WTC11 (cell line): ENCODE measurements at regions not wholly inside any gene's neighbourhood (a gene's known extent, or its start where the extent isn't known, plus 50 kb on each side); places are given as distances from the start of the nearest gene placed in this dataset.

Experiments used
- ATAC-seq: fragments of 200-7000 bp; cut with Tn5 transposase; 2 replicates; pipeline ENCODE4 v1.10.0; 2021; ENCODE audit warnings: mild to moderate bottlenecking, moderate library complexity
- CTCF ChIA-PET: fragments of 300-600 bp; sonication (Branson Sonifier 250); formaldehyde crosslinking; loops from one replicate; lab custom pipeline; 2021; ENCODE audit warnings: antibody characterized with exemption; lab: Charles Lee
- POLR2A ChIA-PET: fragments of 350-600 bp; sonication (Branson Sonifier 250); formaldehyde crosslinking; loops from one replicate; lab custom pipeline; 2021; ENCODE audit warnings: antibody characterized with exemption; lab: Charles Lee
- DNase-seq: peaks from one replicate; pipeline ENCODE4 v3.0.0; 2021; ENCODE audit warnings: low spot score
- H3K27ac Mint-ChIP-seq: 2 replicates; pipeline ENCODE4 v1.8.0; 2021; ENCODE audit warnings: mixed read lengths
- H3K27me3 Mint-ChIP-seq: 2 replicates; pipeline ENCODE4 v1.8.0; 2021; ENCODE audit warnings: low read depth, mild to moderate bottlenecking, moderate library complexity, mixed read lengths
- H3K36me3 Mint-ChIP-seq: 2 replicates; pipeline ENCODE4 v1.8.0; 2021; ENCODE audit warnings: mixed read lengths
- H3K4me1 Mint-ChIP-seq: 2 replicates; pipeline ENCODE4 v1.8.0; 2022; ENCODE audit warnings: mixed read lengths
- H3K4me3 Mint-ChIP-seq: 2 replicates; pipeline ENCODE4 v1.8.0; 2021; ENCODE audit warnings: mild to moderate bottlenecking, moderate library complexity, mixed read lengths
- H3K9me3 Mint-ChIP-seq: 2 replicates; pipeline ENCODE4 v1.8.0; 2021; ENCODE audit warnings: mixed read lengths
- CREB1 ChIP-seq: sonication (generic); formaldehyde crosslinking; IDR thresholded peaks from 2 replicates; pipeline ENCODE4 v1.8.0; 2023; ENCODE audit warnings: mild to moderate bottlenecking, missing genetic modification reagents
- FOXJ3 ChIP-seq: sonication (generic); formaldehyde crosslinking; IDR thresholded peaks from 2 replicates; pipeline ENCODE4 v1.9.0; 2021; ENCODE audit warnings: missing genetic modification reagents, mild to moderate bottlenecking, borderline replicate concordance
- FOXK1 ChIP-seq: sonication (generic); formaldehyde crosslinking; IDR thresholded peaks from 2 replicates; pipeline ENCODE4 v1.8.0; 2022; ENCODE audit warnings: mild to moderate bottlenecking, moderate library complexity, missing genetic modification reagents
- ZNF317 ChIP-seq: sonication (generic); formaldehyde crosslinking; IDR thresholded peaks from 2 replicates; pipeline ENCODE4 v1.8.1; 2023; ENCODE audit warnings: low read depth, mild to moderate bottlenecking, moderate library complexity, missing genetic modification reagents, borderline replicate concordance
- ZNF396 ChIP-seq: fragments of 250-450 bp; sonication (Bioruptor Pico); IDR thresholded peaks from 2 replicates; pipeline ENCODE4 v1.8.0; 2021; ENCODE audit warnings: mild to moderate bottlenecking, moderate library complexity, borderline replicate concordance
- TF ChIP-seq, protein P1 (sequence below): sonication (generic); formaldehyde crosslinking; IDR thresholded peaks from 2 replicates; pipeline ENCODE4 v1.8.0; 2022; ENCODE audit warnings: missing genetic modification reagents
- TF ChIP-seq, protein P2 (sequence below): sonication (generic); formaldehyde crosslinking; IDR thresholded peaks from 2 replicates; pipeline ENCODE4 v1.8.1; 2023; ENCODE audit warnings: mild to moderate bottlenecking, missing genetic modification reagents, borderline replicate concordance
- TF ChIP-seq, protein P3 (sequence below): sonication (generic); formaldehyde crosslinking; conservative IDR thresholded peaks from 2 replicates; pipeline ENCODE4 v1.8.1; 2022; ENCODE audit warnings: mild to moderate bottlenecking, missing genetic modification reagents
- TF ChIP-seq, protein P4 (sequence below): sonication (generic); formaldehyde crosslinking; IDR thresholded peaks from 2 replicates; pipeline ENCODE4 v1.8.1; 2023; ENCODE audit warnings: mild to moderate bottlenecking, missing genetic modification reagents
- TF ChIP-seq, protein P5 (sequence below): sonication (generic); formaldehyde crosslinking; IDR thresholded peaks from 2 replicates; pipeline ENCODE4 v1.8.1; 2022; ENCODE audit warnings: missing genetic modification reagents, borderline replicate concordance
- TF ChIP-seq, protein P6 (sequence below): fragments of 250-450 bp; sonication (Bioruptor Pico); IDR thresholded peaks from 2 replicates; pipeline ENCODE4 v1.9.0; 2021; ENCODE audit warnings: mild to moderate bottlenecking, borderline replicate concordance

DNA sequence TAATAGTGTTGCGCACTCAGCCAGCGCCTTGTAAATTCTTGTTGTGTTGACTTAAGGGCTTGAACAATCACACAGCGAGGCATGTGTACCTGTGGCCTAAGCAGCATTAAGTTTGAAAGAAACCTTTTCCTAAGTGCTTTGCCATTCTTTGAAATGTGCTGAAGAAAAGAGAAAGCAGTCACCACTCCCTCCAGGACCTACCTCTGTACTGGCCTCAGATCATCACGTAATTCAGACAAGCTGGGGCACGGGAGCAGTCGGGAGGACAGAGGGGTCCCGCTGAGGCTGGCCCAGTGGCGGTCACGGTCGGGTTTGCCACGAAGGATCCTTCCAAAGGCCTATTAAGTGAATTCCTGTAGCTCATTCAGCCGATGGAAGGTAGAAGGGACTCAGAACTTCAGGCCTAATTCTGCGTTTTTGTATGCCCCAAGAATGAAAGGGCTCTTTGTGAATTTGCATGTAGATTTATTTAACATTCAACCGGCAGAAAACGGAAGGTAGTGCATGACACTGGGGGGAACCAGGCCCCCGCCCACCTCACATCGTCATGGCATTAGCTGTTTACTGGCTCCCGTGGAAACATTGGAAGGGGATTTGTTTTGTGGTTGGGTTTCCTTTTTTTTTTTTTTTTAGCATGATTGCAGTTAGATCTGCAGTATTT lies 106.3 kb downstream of the TRAPPC11 start (continued):
- TF ChIP-seq, protein P1, sequence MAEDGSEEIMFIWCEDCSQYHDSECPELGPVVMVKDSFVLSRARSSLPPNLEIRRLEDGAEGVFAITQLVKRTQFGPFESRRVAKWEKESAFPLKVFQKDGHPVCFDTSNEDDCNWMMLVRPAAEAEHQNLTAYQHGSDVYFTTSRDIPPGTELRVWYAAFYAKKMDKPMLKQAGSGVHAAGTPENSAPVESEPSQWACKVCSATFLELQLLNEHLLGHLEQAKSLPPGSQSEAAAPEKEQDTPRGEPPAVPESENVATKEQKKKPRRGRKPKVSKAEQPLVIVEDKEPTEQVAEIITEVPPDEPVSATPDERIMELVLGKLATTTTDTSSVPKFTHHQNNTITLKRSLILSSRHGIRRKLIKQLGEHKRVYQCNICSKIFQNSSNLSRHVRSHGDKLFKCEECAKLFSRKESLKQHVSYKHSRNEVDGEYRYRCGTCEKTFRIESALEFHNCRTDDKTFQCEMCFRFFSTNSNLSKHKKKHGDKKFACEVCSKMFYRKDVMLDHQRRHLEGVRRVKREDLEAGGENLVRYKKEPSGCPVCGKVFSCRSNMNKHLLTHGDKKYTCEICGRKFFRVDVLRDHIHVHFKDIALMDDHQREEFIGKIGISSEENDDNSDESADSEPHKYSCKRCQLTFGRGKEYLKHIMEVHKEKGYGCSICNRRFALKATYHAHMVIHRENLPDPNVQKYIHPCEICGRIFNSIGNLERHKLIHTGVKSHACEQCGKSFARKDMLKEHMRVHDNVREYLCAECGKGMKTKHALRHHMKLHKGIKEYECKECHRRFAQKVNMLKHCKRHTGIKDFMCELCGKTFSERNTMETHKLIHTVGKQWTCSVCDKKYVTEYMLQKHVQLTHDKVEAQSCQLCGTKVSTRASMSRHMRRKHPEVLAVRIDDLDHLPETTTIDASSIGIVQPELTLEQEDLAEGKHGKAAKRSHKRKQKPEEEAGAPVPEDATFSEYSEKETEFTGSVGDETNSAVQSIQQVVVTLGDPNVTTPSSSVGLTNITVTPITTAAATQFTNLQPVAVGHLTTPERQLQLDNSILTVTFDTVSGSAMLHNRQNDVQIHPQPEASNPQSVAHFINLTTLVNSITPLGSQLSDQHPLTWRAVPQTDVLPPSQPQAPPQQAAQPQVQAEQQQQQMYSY (CRISPR knock-in tag): no peak
- no peak for TF ChIP-seq FOXJ3 (CRISPR knock-in tag)

DNA sequence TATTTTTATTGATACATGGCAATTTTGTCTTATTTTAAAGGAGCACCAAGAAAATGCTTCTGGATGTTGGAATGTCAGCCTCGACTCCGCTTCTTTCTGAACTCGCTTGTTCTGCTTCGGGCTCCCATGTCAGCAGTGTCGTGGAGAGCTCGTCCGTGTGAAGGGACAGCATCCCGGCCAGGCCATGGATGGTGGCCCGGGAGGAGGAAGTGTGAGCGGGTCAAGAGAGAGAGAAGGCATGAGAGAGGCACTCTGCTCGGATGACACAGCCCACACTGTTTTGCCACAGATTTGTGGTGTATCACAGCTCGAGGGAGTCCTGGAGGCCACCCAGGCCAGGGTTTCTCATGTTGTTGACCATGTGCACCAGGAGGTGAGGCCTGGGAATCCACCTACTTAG lies 107.0 kb downstream of the TRAPPC11 start:
- no peak for TF ChIP-seq ZNF317
- TF ChIP-seq, protein P2, sequence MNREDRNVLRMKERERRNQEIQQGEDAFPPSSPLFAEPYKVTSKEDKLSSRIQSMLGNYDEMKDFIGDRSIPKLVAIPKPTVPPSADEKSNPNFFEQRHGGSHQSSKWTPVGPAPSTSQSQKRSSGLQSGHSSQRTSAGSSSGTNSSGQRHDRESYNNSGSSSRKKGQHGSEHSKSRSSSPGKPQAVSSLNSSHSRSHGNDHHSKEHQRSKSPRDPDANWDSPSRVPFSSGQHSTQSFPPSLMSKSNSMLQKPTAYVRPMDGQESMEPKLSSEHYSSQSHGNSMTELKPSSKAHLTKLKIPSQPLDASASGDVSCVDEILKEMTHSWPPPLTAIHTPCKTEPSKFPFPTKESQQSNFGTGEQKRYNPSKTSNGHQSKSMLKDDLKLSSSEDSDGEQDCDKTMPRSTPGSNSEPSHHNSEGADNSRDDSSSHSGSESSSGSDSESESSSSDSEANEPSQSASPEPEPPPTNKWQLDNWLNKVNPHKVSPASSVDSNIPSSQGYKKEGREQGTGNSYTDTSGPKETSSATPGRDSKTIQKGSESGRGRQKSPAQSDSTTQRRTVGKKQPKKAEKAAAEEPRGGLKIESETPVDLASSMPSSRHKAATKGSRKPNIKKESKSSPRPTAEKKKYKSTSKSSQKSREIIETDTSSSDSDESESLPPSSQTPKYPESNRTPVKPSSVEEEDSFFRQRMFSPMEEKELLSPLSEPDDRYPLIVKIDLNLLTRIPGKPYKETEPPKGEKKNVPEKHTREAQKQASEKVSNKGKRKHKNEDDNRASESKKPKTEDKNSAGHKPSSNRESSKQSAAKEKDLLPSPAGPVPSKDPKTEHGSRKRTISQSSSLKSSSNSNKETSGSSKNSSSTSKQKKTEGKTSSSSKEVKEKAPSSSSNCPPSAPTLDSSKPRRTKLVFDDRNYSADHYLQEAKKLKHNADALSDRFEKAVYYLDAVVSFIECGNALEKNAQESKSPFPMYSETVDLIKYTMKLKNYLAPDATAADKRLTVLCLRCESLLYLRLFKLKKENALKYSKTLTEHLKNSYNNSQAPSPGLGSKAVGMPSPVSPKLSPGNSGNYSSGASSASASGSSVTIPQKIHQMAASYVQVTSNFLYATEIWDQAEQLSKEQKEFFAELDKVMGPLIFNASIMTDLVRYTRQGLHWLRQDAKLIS (CRISPR knock-in tag): no peak
- TF ChIP-seq CREB1 (CRISPR knock-in tag): no peak
- TF ChIP-seq, protein P3, sequence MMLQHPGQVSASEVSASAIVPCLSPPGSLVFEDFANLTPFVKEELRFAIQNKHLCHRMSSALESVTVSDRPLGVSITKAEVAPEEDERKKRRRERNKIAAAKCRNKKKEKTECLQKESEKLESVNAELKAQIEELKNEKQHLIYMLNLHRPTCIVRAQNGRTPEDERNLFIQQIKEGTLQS (CRISPR knock-in tag): no peak
- TF ChIP-seq, all 79 proteins: peak for 0
- Mint-ChIP-seq H3K36me3 (no peaks in the 10 kb centered on the region), H3K27me3 (no peaks in the 10 kb centered on the region; the same call in 1 of the 2 replicates), H3K9me3 (no peaks in the 10 kb centered on the region), H3K4me1 (peaks cover 13% of the 10 kb centered on the region), H3K4me3 (no peak overlapping the region), H3K27ac (no peak overlapping the region)
- ATAC-seq: no peak
- no peak for DNase-seq
- POLR2A ChIA-PET: no interaction called here
- CTCF ChIA-PET: no interaction called here

DNA sequence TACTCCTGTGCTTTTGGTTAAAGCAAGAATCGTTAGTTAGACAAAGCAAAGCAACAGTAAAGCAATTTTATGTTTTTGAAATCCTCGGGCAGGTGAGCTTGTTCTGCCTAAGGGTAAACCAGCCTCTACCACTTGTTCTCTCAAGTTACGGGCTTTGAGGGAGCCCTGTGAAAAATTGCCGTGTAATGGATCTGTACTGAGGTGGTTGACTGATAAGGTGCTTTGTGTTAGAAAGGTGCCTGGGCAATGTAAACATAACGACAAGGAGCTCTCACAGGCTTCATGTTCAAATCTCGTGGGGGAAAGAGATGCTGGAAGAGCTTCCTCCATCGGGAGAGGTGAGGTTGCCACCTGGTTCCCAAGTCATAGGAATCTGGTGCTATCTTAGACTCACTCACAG lies 111.8 kb downstream of the TRAPPC11 start:
- peak overlapping the region; percentile 34; the same call in 1 of the 2 replicates for H3K27ac Mint-ChIP-seq
- CTCF ChIA-PET: interaction anchor here (1.3 kb wide), 1 partner anchor 171 kb away, joined by 3 read pairs; no protein-coding TSS in a partner anchor
- no peak overlapping the region for H3K4me3 Mint-ChIP-seq
- peaks cover 21% of the 10 kb centered on the region for H3K4me1 Mint-ChIP-seq
- POLR2A ChIA-PET: no interaction called here
- DNase-seq: no peak
- peaks cover 16% of the 10 kb centered on the region for H3K9me3 Mint-ChIP-seq
- ATAC-seq: no peak
- H3K27me3 Mint-ChIP-seq: no peaks in the 10 kb centered on the region; the same call in 1 of the 2 replicates
- peaks cover 17% of the 10 kb centered on the region for H3K36me3 Mint-ChIP-seq
- TF ChIP-seq ZNF396 (CRISPR knock-in tag) (no peak), FOXK1 (CRISPR knock-in tag) (no peak)
- TF ChIP-seq, protein P4, sequence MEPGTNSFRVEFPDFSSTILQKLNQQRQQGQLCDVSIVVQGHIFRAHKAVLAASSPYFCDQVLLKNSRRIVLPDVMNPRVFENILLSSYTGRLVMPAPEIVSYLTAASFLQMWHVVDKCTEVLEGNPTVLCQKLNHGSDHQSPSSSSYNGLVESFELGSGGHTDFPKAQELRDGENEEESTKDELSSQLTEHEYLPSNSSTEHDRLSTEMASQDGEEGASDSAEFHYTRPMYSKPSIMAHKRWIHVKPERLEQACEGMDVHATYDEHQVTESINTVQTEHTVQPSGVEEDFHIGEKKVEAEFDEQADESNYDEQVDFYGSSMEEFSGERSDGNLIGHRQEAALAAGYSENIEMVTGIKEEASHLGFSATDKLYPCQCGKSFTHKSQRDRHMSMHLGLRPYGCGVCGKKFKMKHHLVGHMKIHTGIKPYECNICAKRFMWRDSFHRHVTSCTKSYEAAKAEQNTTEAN: no peak
- TF ChIP-seq, protein P5, sequence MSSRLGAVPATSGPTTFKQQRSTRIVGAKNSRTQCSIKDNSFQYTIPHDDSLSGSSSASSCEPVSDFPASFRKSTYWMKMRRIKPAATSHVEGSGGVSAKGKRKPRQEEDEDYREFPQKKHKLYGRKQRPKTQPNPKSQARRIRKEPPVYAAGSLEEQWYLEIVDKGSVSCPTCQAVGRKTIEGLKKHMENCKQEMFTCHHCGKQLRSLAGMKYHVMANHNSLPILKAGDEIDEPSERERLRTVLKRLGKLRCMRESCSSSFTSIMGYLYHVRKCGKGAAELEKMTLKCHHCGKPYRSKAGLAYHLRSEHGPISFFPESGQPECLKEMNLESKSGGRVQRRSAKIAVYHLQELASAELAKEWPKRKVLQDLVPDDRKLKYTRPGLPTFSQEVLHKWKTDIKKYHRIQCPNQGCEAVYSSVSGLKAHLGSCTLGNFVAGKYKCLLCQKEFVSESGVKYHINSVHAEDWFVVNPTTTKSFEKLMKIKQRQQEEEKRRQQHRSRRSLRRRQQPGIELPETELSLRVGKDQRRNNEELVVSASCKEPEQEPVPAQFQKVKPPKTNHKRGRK (CRISPR knock-in tag): no peak
- TF ChIP-seq, protein P1 (CRISPR knock-in tag): no peak
- TF ChIP-seq, protein P6, sequence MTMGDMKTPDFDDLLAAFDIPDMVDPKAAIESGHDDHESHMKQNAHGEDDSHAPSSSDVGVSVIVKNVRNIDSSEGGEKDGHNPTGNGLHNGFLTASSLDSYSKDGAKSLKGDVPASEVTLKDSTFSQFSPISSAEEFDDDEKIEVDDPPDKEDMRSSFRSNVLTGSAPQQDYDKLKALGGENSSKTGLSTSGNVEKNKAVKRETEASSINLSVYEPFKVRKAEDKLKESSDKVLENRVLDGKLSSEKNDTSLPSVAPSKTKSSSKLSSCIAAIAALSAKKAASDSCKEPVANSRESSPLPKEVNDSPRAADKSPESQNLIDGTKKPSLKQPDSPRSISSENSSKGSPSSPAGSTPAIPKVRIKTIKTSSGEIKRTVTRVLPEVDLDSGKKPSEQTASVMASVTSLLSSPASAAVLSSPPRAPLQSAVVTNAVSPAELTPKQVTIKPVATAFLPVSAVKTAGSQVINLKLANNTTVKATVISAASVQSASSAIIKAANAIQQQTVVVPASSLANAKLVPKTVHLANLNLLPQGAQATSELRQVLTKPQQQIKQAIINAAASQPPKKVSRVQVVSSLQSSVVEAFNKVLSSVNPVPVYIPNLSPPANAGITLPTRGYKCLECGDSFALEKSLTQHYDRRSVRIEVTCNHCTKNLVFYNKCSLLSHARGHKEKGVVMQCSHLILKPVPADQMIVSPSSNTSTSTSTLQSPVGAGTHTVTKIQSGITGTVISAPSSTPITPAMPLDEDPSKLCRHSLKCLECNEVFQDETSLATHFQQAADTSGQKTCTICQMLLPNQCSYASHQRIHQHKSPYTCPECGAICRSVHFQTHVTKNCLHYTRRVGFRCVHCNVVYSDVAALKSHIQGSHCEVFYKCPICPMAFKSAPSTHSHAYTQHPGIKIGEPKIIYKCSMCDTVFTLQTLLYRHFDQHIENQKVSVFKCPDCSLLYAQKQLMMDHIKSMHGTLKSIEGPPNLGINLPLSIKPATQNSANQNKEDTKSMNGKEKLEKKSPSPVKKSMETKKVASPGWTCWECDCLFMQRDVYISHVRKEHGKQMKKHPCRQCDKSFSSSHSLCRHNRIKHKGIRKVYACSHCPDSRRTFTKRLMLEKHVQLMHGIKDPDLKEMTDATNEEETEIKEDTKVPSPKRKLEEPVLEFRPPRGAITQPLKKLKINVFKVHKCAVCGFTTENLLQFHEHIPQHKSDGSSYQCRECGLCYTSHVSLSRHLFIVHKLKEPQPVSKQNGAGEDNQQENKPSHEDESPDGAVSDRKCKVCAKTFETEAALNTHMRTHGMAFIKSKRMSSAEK (CRISPR knock-in tag): no peak
